GF-D8 (cell line): ENCODE measurements at regions not wholly inside any gene's neighbourhood (a gene's known extent, or its start where the extent isn't known, plus 50 kb on each side); places are given as distances from the start of the nearest gene placed in this dataset.
"Not testable (repeated sequence)": the region's sequence is repeated elsewhere in the genome, so short reads cannot be mapped to it uniquely, and the experiment has no call there.

ENCODE experiments used
- DNase-seq: peaks from one replicate; lab custom pipeline; 2025; lab: John Stamatoyannopoulos, UW

- no peak for DNase-seq
These were observed 102.5 kb upstream of the SOX2 start for GRCh38 chr3:181609030-181609767.

- no peak for DNase-seq
These were observed 107.5 kb upstream of the SOX2 start for GRCh38 chr3:181604267-181604666.

- no peak for DNase-seq
These were observed 115.6 kb upstream of the SOX2 start for GRCh38 chr3:181596126-181596525.

GRCh38 chr3:181590939-181591338, 120.8 kb upstream of the SOX2 start:
- DNase-seq: not testable (repeated sequence)

- DNase-seq: no peak
These were observed 129.1 kb upstream of the SOX2 start for GRCh38 chr3:181582619-181583018.

GRCh38 chr3:181581656-181582055, 130.1 kb upstream of the SOX2 start:
- no peak for DNase-seq

- no peak for DNase-seq
These were observed 133.0 kb upstream of the SOX2 start for GRCh38 chr3:181578743-181579142.

GRCh38 chr3:181572432-181572831, 139.3 kb upstream of the SOX2 start:
- DNase-seq: no peak

GRCh38 chr3:181570472-181570871, 141.3 kb upstream of the SOX2 start:
- no peak for DNase-seq

- no peak for DNase-seq
These were observed 142.3 kb upstream of the SOX2 start for GRCh38 chr3:181569356-181569940.

- no peak for DNase-seq
These were observed 143.0 kb upstream of the SOX2 start for GRCh38 chr3:181568693-181569092.

- no peak for DNase-seq
These were observed 143.5 kb upstream of the SOX2 start for GRCh38 chr3:181568248-181568647.

- DNase-seq: no peak
These were observed 144.2 kb upstream of the SOX2 start for GRCh38 chr3:181567311-181568075.

GRCh38 chr3:181565416-181565815, 146.3 kb upstream of the SOX2 start:
- DNase-seq: no peak

GRCh38 chr3:181564222-181564621, 147.5 kb upstream of the SOX2 start:
- no peak for DNase-seq

- DNase-seq: no peak
These were observed 150.3 kb upstream of the SOX2 start for GRCh38 chr3:181561139-181562031.

GRCh38 chr3:181558870-181559269, 152.9 kb upstream of the SOX2 start:
- DNase-seq: no peak

- DNase-seq: no peak
These were observed 156.0 kb upstream of the SOX2 start for GRCh38 chr3:181555681-181556080.

GRCh38 chr3:181554233-181554765, 157.4 kb upstream of the SOX2 start:
- no peak for DNase-seq

GRCh38 chr3:181549266-181549665, 162.5 kb upstream of the SOX2 start:
- DNase-seq: no peak

- no peak for DNase-seq
These were observed 170.3 kb upstream of the SOX2 start for GRCh38 chr3:181541414-181541813.

GRCh38 chr3:181534781-181535221, 176.9 kb upstream of the SOX2 start:
- DNase-seq: no peak
